Heart left ventricle (tissue), 13 donors: ENCODE measurements at regions not wholly inside any gene's neighbourhood (a gene's known extent, or its start where the extent isn't known, plus 50 kb on each side); places are given as distances from the start of the nearest gene placed in this dataset.

Experiments used
- CTCF ChIP-seq, 12 donors: fragments of 200-600 bp; sonication (generic) in 4 of 12; IDR thresholded peaks; one replicate each; pipeline versions ENCODE4 v1.5.0 to v1.8.0; 2018 to 2022; ENCODE audit warnings: antibody characterized with exemption in 12 of 12, mild to moderate bottlenecking in 5 of 12
- POLR2A ChIP-seq, 2 donors: fragments of 450-650 bp; IDR thresholded peaks; one replicate each; pipeline ENCODE4 v1.6.1; 2017; ENCODE audit warnings: antibody characterized with exemption in 2 of 2, mild to moderate bottlenecking in 2 of 2, moderate library complexity in 2 of 2
- donor health status: ischemic (EF 13 %, LVEDD 7.1; RV severe dilation, severe dysfunction).
- donor health status: DM: no; HTN: yes; CAD: no.
- donor health status: DM: no; HTN: no; CAD: no.
- donor health status: ischemic (EF 25% LVEDD 6.9; RV normal size, moderate dysfunction).
- donor health status: ischemic (EF 25% LVEDD 5.7; RV mildly dilated, moderate dysfunction).
- donor health status: ischemic (EF 35%, LVEDD 5.7; RV mildly dilated, moderate dysfunction).
- donor health status: nonischemic (EF 11% LVEDD 7.7; RV severe dilation, severe dysfunction).
- donor health status: DM: yes; HTN: yes; CAD: no.
- donor health status: PGD.
- donor health status: ischemic (EF 29% LVEDD 5.4; RV normal size, mild dysfunction).
- donor health status: nonischemic (EF 23%, LVEDD 6.1; RV moderate dilation, normal function).

GRCh38 chr4:188197566-188197965, 58.3 kb downstream of the TRIML1 start:
- TF ChIP-seq CTCF (IDR thresholded peaks at IDR 0.05) (no peak), POLR2A (IDR thresholded peaks at IDR 0.05) (no peak)
